Vagina (tissue), 2 donors: ENCODE measurements at regions not wholly inside any gene's neighbourhood (a gene's known extent, or its start where the extent isn't known, plus 50 kb on each side); places are given as distances from the start of the nearest gene placed in this dataset.

Experiments used
- POLR2A ChIP-seq, 2 donors: fragments of 450-650 bp; IDR thresholded peaks; one replicate each; pipeline ENCODE4 v1.6.1; 2017; ENCODE audit warnings: antibody characterized with exemption in 2 of 2, mild to moderate bottlenecking in 2 of 2, moderate library complexity in 2 of 2
- TF ChIP-seq, protein P1 (sequence below), 3 experiments: fragments of 450-650 bp in 2 of 3; fragments of 200-600 bp in 1 of 3; sonication (generic) in 1 of 3; IDR thresholded peaks; one replicate each; pipeline ENCODE4 v1.5.1; 2017 to 2019; ENCODE audit warnings: antibody characterized with exemption in 3 of 3, mild to moderate bottlenecking in 2 of 3, moderate library complexity in 2 of 3

DNA sequence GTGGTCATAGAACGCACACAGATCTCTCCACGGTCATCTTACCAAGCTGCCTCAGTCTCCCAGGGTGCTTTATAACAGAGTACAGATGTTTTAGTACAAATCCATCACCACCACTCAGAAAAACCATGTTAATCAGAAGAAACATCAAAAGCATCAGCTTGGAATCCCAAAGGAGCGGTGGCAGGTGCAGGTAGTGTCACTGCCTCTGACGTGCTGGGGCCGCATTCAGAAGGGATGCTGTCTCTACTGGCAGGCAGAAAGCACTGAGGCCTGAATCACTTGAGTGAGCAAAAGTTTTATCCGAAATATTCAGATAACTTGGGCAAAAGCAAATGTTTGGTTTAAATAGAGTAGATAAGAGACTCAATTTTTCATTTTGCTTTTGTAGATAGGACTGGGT, 448.4 kb upstream of the ZNF608 start:
- TF ChIP-seq, protein P1, sequence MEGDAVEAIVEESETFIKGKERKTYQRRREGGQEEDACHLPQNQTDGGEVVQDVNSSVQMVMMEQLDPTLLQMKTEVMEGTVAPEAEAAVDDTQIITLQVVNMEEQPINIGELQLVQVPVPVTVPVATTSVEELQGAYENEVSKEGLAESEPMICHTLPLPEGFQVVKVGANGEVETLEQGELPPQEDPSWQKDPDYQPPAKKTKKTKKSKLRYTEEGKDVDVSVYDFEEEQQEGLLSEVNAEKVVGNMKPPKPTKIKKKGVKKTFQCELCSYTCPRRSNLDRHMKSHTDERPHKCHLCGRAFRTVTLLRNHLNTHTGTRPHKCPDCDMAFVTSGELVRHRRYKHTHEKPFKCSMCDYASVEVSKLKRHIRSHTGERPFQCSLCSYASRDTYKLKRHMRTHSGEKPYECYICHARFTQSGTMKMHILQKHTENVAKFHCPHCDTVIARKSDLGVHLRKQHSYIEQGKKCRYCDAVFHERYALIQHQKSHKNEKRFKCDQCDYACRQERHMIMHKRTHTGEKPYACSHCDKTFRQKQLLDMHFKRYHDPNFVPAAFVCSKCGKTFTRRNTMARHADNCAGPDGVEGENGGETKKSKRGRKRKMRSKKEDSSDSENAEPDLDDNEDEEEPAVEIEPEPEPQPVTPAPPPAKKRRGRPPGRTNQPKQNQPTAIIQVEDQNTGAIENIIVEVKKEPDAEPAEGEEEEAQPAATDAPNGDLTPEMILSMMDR (IDR thresholded peaks at IDR 0.05) = no peak
- TF ChIP-seq POLR2A (IDR thresholded peaks at IDR 0.05) = no peak
